A172 (cell line): ENCODE measurements at regions not wholly inside any gene's neighbourhood (a gene's known extent, or its start where the extent isn't known, plus 50 kb on each side); places are given as distances from the start of the nearest gene placed in this dataset.

Source experiments
- DNase-seq: peaks from one replicate; pipeline ENCODE4 v3.0.0-alpha.2; 2015; ENCODE audit warnings: low spot score

GRCh38 chr13:106297283-106297682 lies 238.2 kb downstream of the EFNB2 start:
- no peak for DNase-seq

GRCh38 chr13:106296723-106297122 lies 238.7 kb downstream of the EFNB2 start:
- no peak for DNase-seq

DNA sequence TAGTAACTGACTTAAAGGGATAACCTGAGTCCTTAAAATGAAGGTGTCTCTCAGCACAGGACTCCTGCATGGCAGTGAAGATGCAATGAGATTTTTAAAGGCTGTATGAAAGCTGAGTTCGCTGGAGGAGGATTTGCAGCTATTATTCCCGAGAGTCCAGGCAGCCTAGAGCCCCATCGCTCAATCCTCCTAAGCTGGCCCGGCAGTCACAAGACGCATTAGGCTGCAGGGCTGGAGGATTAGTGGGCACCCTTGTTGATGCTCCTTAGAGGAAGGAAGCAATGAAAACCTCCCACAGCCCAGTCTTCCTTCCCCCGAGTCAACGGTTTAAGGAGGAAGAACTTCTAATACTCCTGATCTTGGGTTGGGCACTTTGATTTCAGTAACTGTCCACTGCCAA lies 239.5 kb downstream of the EFNB2 start:
- no peak for DNase-seq

DNA sequence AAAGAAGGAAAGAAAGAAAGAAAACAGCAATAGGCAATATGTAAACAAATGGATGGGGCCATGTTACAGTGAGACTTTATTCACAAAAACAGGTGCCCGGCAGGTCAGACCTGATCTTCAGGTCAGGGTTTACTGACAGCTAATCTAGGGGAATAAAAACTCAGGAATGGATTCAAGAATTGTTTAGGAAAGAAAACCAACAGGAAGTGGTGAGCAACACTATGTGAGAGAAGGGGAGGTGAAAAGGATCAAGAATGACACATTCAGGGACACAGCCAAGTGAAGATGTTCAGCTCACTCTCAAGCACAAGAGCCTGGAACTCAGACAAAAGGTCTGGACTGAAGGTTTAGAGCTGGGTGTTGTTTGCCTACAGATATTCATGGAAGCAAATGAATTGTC lies 244.5 kb downstream of the EFNB2 start:
- peak; percentile 48 for DNase-seq

DNA sequence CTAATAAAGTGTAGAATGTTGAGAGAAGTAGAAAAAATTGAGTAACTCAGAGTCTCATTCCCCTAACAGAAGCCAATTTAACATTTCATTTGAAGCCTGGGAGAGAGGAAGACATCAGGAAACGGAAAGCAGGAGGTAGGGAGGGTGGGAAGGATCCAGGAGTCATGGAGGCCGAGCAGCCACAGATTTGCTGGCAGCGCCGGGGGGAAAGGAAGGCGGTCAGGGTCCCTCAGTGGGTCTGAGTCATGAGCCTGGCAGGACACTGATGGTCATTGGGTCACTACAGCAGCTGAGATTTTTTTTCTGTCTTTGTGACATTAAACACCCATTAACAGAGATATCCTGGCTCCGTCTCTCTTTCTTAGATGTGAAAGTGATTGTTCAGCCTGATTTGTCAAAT lies 248.1 kb downstream of the EFNB2 start:
- DNase-seq = no peak

- DNase-seq = no peak
Measured at GRCh38 chr13:106286811-106287210, 248.7 kb downstream of the EFNB2 start.

- no peak for DNase-seq
Measured at GRCh38 chr13:106284358-106284757, 251.1 kb downstream of the EFNB2 start.

DNA sequence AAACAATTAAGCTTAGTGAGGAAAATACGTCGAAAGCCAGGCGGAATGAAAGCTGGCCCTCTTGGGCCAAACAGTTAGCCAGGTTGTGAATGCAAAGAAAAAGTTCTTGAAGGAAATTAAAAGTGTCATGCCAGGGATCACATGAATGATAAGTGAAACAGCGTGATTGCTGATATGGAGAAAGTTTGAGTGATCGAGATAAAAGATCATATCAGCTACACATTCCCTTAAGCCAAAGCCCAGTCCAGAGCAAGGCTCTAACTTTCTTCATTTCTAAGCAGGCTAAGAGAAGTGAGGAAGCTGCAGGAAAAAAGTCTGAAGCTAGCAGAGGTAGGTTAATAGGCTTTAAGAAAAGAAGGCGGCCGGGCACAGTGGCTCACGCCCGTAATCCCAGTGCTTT lies 254.0 kb downstream of the EFNB2 start:
- no peak for DNase-seq

GRCh38 chr13:106277484-106278154 lies 257.8 kb downstream of the EFNB2 start:
- DNase-seq = no peak

GRCh38 chr13:106276876-106277275 lies 258.6 kb downstream of the EFNB2 start:
- no peak for DNase-seq

DNA sequence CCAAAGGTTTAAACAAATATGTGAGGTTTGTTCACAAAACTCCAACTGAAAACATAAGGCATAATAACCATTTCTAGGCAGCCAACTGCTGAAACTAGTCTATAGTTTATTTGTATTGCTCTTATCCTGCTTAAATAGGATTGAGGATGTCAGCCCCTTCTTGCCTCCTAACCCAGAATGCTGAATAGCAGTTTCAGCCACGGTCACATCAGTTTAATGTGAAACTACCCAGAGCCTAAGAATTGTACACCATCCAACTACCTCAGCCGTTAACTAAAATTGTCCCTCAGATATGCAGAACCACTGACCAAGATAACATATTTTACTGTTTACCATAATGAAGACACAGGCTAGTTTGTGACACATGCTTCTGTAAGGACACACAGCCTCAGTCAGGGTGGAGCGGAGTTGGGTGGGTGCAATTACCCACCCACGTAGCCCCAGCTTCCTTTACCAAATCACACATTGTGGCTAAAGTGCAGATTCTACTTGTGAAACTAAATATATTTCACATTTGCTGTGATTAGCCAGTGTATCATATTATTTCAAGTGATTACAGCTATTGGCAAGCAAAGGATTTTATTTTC lies 259.9 kb downstream of the EFNB2 start:
- DNase-seq = no peak

DNA sequence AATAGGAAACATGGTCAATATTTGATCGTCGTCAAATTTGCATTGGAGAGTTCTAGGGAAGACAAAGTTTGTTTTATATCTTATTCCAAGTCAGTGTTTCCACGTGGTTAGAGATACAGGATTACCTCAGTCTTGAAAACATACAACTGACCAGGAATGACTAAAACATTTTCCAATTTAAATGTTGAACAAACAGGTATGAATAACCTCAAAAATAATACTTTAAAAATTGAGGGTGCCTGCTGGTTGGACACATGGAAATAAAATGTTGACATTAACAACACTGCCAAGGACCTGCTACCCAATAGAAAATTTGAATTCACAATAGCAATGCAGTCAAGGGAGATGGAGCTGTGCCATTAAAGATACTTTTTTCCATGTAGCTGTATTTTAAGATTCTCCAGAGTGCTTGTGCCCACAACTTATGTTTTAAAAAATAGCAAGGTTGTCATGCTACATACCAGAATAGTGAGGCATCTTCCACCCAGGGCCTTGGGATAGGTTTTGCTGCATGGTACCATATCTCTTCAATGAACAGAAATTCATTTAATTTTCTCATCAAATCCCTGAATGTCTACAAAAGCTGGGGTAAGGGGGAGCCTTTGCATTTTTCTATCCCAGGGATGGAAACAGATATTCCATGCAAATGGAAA lies 260.8 kb downstream of the EFNB2 start:
- DNase-seq = no peak

GRCh38 chr13:106263801-106264200 lies 271.7 kb downstream of the EFNB2 start:
- DNase-seq = no peak

- DNase-seq = no peak
Measured at GRCh38 chr13:106262886-106263285, 272.6 kb downstream of the EFNB2 start.

DNA sequence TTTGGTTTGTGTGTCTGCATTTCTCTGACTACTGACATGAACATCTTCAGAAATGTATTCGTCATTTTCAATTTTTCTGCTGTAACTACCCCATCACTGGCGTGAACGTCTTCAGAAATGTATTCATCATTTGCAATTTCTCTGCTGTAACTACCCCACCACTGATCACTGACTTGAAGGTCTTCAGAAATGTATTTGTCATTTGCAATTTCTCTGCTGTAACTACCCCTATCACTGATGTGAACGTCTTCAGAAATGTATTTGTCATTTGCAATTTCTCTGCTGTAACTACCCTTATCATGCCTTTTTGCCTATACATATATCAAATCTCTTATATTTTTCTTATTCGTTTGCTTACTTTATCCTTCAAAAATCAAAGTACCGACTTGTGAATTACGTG lies 274.0 kb downstream of the EFNB2 start:
- DNase-seq = no peak

GRCh38 chr13:106260352-106260751 lies 275.1 kb downstream of the EFNB2 start:
- DNase-seq = no peak

GRCh38 chr13:106259928-106260327 lies 275.5 kb downstream of the EFNB2 start:
- DNase-seq = no peak

- no peak for DNase-seq
Measured at GRCh38 chr13:106246666-106247188, 288.7 kb downstream of the EFNB2 start.

- no peak for DNase-seq
Measured at GRCh38 chr13:106246242-106246641, 289.2 kb downstream of the EFNB2 start.

DNA sequence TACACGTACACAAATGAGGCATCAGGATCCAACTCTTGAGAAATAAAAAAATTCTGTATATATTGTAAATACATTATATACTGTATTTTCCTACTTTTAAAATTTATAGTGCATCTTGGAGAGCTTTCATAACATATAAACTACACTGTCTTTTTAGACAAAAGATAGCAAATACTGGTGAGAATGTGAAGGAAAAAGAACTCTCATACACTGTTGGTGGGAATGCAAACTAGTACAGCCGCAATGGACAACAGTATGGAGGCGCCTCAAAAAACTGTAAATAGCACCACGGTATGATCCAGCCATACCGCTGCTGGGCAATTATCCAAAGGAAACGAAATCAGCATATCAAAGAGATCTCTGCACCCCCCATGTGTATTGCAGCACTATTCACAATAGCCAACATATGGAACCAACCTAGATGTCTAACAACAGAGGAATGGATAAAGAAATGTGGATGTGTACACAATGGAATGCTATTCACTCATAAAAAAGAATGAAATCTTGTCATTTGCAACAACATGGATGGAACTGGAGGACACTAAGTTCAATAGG lies 292.4 kb downstream of the EFNB2 start:
- DNase-seq = no peak

DNA sequence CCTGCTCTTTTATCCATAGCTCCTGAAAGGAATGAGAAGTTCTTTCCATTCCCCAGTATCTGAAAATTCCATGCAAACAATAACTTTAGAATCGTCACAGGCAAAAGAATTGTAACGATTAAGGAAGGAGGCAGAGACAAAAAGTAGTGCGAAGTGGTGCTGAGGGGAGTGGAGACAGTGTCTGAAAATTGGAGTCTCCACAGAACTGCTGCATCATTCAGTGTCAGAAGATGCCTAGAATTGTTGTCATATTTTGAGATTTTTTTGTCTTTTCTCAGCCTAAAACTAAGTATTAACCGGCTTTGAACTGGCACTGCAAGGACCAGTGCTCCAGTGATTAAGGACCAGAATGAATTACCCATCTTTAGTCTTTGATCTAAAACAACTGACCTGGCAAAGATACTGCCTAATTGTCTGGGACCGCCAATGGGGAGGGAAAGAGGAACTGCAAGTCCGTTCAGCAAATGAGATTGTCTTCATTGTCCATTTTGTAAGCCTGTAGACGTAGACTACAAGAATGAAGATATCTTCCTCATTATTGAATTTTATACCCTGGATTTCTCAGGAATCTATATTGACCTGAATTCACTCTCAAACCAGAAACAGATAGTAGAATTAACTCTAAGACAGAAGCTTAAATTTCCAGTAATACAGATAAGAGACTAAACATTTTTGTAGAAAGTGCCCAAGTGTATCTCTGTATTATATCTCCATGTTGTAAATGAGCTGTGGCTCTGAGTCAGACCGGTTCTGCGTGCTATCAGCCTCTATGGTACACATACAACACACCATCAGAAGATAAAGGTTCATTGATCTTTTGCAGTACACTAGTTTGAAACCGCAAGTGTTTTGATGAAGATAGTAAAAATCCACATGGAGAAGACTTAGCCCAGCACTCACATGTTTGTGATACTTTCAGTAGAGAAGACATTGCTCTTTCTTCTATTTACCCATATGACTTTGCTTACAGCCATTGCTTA lies 293.2 kb downstream of the EFNB2 start:
- no peak for DNase-seq

- DNase-seq = no peak
Measured at GRCh38 chr13:106238690-106239089, 296.8 kb downstream of the EFNB2 start.
